OCI-LY1 (cell line): ENCODE measurements at regions not wholly inside any gene's neighbourhood (a gene's known extent, or its start where the extent isn't known, plus 50 kb on each side); places are given as distances from the start of the nearest gene placed in this dataset.

ENCODE experiments used
- CTCF ChIP-seq: fragments of 200-600 bp; sonication (generic), shearing (Covaris generic); IDR thresholded peaks from 2 replicates; pipeline ENCODE4 v1.5.1; 2017; ENCODE audit warnings: mild to moderate bottlenecking, antibody characterized with exemption, low read length, moderate library complexity, mixed read lengths
- EZH2 ChIP-seq: fragments of 200-600 bp; sonication (generic), shearing (Covaris generic); IDR thresholded peaks from 2 replicates; pipeline ENCODE4 v1.8.0; 2017; ENCODE audit warnings: borderline replicate concordance, mixed run types, mild to moderate bottlenecking, antibody characterized with exemption, low read length, moderate library complexity, mixed read lengths

- TF ChIP-seq CTCF (no peak), EZH2 (no peak)
Observed at GRCh38 chr5:52134013-52134650, 653.6 kb upstream of the ITGA1 start.
